T47D (cell line): ENCODE measurements at regions not wholly inside any gene's neighbourhood (a gene's known extent, or its start where the extent isn't known, plus 50 kb on each side); places are given as distances from the start of the nearest gene placed in this dataset.

Source experiments
- DNase-seq, 2 experiments: peaks; one replicate each; pipeline versions ENCODE4 v3.0.0 to v3.0.0-alpha.2; 2011 to 2012; ENCODE audit warnings: low read depth in 1 of 2, low spot score in 1 of 2
- JUND ChIP-seq: IDR thresholded peaks from 2 replicates; pipeline ENCODE4 v1.6.1; 2012; ENCODE audit warnings: low read depth
- in situ Hi-C: cut with HindIII; loops from 2 replicates; pipeline ENCODE4 v1.10.0; 2016; ENCODE audit warnings: low sequenced_read_pairs, low pct_unique_long_range_greater_than_20kb

- in situ Hi-C loops: no loop called here
- no peak for DNase-seq
- no peak for TF ChIP-seq JUND
Observed at GRCh38 chr1:81553503-81553902, 247.2 kb upstream of the ADGRL2 start.

- no peak for DNase-seq
- TF ChIP-seq JUND: no peak
- in situ Hi-C loops: no loop called here
Observed at GRCh38 chr1:81551946-81552345, 248.8 kb upstream of the ADGRL2 start.

GRCh38 chr1:81550753-81551152, 250.0 kb upstream of the ADGRL2 start:
- no peak for TF ChIP-seq JUND
- in situ Hi-C loops: no loop called here
- DNase-seq: peak in 1 of 2 experiments; percentile 58

DNA sequence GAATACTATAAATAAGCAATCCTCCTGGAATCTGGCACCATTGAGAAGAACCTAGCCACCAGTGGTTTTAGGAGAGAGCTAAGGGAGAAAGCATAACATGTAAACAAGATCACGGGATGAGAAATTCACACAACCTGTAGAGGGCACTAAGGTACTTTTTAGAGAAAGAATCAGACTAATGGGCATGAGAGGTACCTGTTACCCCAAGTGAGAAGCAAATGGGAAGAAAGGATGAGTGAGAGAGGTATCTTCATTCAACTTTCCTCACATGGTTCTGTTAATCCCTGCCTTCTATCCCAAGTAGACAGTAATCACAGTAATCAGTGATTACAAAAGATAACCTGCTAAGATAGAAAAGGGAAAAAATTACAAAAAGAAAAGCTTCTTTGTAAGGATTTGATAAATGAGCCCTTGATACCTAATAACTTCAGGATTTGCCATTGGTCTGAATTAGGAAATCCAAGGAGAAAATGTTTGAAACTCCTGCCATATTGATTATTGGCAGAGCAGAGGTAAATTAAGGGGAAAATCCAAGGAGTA, 251.1 kb upstream of the ADGRL2 start:
- peak; percentile 24 to 66 for DNase-seq
- TF ChIP-seq JUND: no peak
- in situ Hi-C loops: no loop called here

- DNase-seq: no peak
- no peak for TF ChIP-seq JUND
- in situ Hi-C loops: no loop called here
Observed at GRCh38 chr1:81548918-81549587, 251.7 kb upstream of the ADGRL2 start.

DNA sequence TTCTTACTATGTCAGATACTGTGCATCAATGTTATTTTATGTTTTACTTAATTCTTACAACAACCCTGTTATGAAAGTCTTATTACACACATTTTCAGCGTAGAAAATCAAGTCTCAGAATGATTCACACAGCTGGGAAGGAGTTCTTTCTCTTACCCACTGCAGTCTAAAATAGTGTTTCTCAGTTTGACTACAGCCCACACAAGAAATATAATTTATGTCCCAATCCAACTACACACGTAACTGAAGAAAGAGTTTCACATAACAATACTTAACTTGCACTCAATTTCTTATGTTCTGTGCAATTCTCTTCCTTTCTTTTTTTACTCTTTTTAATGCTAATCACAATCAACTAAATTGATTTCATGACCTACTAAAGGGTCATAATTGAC, 252.8 kb upstream of the ADGRL2 start:
- no peak for TF ChIP-seq JUND
- in situ Hi-C loops: no loop called here
- DNase-seq: no peak

DNA sequence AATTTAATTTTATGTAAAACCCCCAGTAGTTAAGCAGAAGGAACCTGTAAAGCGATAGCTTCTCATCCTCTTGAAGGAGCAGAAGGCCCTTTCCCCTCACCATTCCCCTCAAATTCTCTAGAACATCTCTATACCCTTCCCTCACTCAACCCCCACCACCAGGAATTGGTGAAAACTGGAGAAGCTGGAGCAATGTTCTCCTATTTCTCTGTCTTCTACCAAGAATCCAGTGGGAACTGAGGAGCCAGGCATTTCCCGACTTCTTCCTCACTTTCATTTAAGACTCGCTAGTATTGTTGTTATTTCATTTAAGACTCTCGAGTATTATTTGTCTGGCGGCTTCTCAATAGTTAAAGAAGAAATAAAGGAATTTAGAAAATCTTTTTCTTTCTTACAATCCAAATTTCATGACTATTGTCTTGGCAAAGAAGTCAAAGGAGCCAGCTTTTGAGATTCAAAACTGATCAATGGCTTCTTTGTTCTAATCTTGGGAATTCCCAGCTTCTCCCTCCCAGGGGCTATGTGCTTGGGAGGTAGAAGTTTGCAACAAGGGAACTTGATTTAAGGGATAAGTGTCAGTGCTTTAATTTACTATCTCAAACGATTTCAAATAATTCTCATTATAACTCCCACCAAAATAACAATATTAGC, 253.3 kb upstream of the ADGRL2 start:
- in situ Hi-C loops: no loop called here
- no peak for TF ChIP-seq JUND
- DNase-seq: no peak

DNA sequence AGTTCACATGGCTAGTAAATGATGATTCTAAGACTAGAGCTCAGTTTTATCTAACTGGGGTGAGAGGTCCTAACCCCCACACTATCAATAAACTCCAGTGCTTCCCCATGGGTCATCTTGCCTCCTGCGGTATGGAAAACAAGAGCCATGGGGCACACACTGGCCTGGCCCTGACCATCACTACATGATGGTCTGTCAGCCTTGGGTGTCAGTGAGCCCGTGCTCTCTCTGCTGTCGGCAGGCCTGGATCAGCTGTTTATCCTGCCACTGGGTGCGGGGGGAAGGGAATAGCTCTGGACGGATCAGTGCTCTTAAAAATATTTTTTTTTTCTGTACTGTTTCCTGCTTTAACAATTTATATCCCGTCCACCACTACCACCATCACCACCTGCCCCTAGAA, 255.0 kb upstream of the ADGRL2 start:
- no peak for TF ChIP-seq JUND
- in situ Hi-C loops: no loop called here
- DNase-seq: no peak

GRCh38 chr1:81543764-81544163, 257.0 kb upstream of the ADGRL2 start:
- TF ChIP-seq JUND: no peak
- DNase-seq: no peak
- in situ Hi-C loops: no loop called here

DNA sequence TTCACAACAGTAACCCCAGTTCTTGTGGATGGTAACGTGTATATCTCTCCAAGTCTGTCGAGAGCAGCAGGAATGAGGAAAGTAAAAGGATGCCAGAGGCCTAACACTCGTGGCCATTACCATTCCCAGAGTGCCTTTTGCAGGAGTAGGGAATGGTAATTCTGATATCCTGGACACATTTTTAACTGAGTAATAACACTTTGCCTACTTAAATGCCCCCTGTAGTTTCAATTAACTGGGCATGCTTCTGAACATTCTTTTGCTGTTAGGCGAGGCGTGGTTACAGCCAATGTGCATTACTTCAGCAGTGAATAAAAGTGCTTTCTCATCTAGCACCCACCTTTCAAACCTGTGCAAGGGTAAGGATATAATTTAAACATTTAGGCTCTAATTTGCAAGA, 258.5 kb upstream of the ADGRL2 start:
- no peak for DNase-seq
- no peak for TF ChIP-seq JUND
- in situ Hi-C loops: no loop called here

GRCh38 chr1:81540216-81540615, 260.5 kb upstream of the ADGRL2 start:
- DNase-seq: no peak
- in situ Hi-C loops: no loop called here
- no peak for TF ChIP-seq JUND

- in situ Hi-C loops: no loop called here
- DNase-seq: no peak
- no peak for TF ChIP-seq JUND
Observed at GRCh38 chr1:81529014-81529413, 271.7 kb upstream of the ADGRL2 start.

DNA sequence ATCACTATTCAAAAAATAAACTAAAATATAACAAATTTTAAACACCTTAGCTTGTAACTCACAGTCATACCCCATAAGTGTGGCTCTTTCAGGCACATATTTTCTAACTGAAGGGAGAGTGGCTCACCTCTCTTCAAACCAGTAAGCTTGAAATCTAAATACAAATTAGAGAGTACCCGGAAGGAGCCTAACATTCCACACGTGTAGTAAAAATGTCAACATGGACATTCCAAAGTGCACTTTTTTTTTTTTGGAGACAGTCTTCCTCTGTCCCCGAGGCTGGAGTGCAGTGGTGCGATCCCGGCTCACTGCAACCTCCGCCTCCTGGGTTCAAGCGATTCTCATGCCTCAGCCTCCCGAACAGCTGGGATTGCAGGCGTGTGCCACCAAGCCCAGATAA, 275.6 kb upstream of the ADGRL2 start:
- no peak for TF ChIP-seq JUND
- peak in 1 of 2 experiments; percentile 35 for DNase-seq
- in situ Hi-C loops: no loop called here
